ENCODE measurements at regions not wholly inside any gene's neighbourhood (a gene's known extent, or its start where the extent isn't known, plus 50 kb on each side); places are given as distances from the start of the nearest gene placed in this dataset.

GRCh38 chr13:106118996-106119395 lies 416.5 kb downstream of the EFNB2 start:
- no peak for DNase-seq

GRCh38 chr13:106118050-106118449 lies 417.4 kb downstream of the EFNB2 start:
- no peak for DNase-seq

- DNase-seq = no peak
Measured at GRCh38 chr13:106117640-106118039, 417.8 kb downstream of the EFNB2 start.

- DNase-seq = no peak
Measured at GRCh38 chr13:106117035-106117434, 418.4 kb downstream of the EFNB2 start.

GRCh38 chr13:106115081-106115480 lies 420.4 kb downstream of the EFNB2 start:
- no peak for DNase-seq

- no peak for DNase-seq
Measured at GRCh38 chr13:106113796-106114195, 421.7 kb downstream of the EFNB2 start.

- no peak for DNase-seq
Measured at GRCh38 chr13:106112191-106112590, 423.3 kb downstream of the EFNB2 start.

- DNase-seq = no peak
Measured at GRCh38 chr13:106110241-106110855, 425.1 kb downstream of the EFNB2 start.

GRCh38 chr13:106109391-106109791 lies 426.1 kb downstream of the EFNB2 start:
- DNase-seq = no peak

- no peak for DNase-seq
Measured at GRCh38 chr13:106108346-106108745, 427.1 kb downstream of the EFNB2 start.

- DNase-seq = no peak
Measured at GRCh38 chr13:106107061-106107460, 428.4 kb downstream of the EFNB2 start.

- DNase-seq = no peak
Measured at GRCh38 chr13:106105153-106105552, 430.3 kb downstream of the EFNB2 start.

GRCh38 chr13:106104281-106104901 lies 431.1 kb downstream of the EFNB2 start:
- no peak for DNase-seq

GRCh38 chr13:106103779-106104178 lies 431.7 kb downstream of the EFNB2 start:
- DNase-seq = no peak

- DNase-seq = no peak
Measured at GRCh38 chr13:106102786-106103185, 432.7 kb downstream of the EFNB2 start.

GRCh38 chr13:106101201-106101600 lies 434.3 kb downstream of the EFNB2 start:
- no peak for DNase-seq

GRCh38 chr13:106100171-106100919 lies 435.1 kb downstream of the EFNB2 start:
- no peak for DNase-seq

GRCh38 chr13:106099765-106100164 lies 435.7 kb downstream of the EFNB2 start:
- DNase-seq = no peak

- no peak for DNase-seq
Measured at GRCh38 chr13:106098778-106099177, 436.7 kb downstream of the EFNB2 start.

GRCh38 chr13:106096661-106097092 lies 438.8 kb downstream of the EFNB2 start:
- no peak for DNase-seq

GRCh38 chr13:106095919-106096318 lies 439.5 kb downstream of the EFNB2 start:
- DNase-seq = no peak

GRCh38 chr13:106095406-106095805 lies 440.1 kb downstream of the EFNB2 start:
- no peak for DNase-seq

GRCh38 chr13:106090001-106090400 lies 445.5 kb downstream of the EFNB2 start:
- no peak for DNase-seq
